ENCODE measurements at regions not wholly inside any gene's neighbourhood (a gene's known extent, or its start where the extent isn't known, plus 50 kb on each side); places are given as distances from the start of the nearest gene placed in this dataset.

GRCh38 chr14:86513564-86513963, 983.6 kb downstream of the FLRT2 start:
- no peak for DNase-seq

GRCh38 chr14:86513056-86513455, 983.1 kb downstream of the FLRT2 start:
- H3K27me3 Mint-ChIP-seq, result no peaks in the 10 kb centered on the region
- POLR2A ChIA-PET, result no interaction called here

More at GRCh38 chr14:86513564-86513963, 983.6 kb downstream of the FLRT2 start:
- Mint-ChIP-seq H3K27ac (no peak overlapping the region), H3K4me1 (no peaks in the 10 kb centered on the region), H3K36me3 (no peaks in the 10 kb centered on the region), H3K9me3 (no peaks in the 10 kb centered on the region), H3K4me3 (no peak overlapping the region), H3K27me3 (no peaks in the 10 kb centered on the region)
- POLR2A ChIA-PET, result no interaction called here
- ATAC-seq (ENCODE audit: low read depth), result no peak

GRCh38 chr14:86510491-86510890, 980.5 kb downstream of the FLRT2 start:
- Mint-ChIP-seq H3K4me3 (no peak overlapping the region), H3K9me3 (no peaks in the 10 kb centered on the region), H3K27me3 (no peaks in the 10 kb centered on the region), H3K36me3 (no peaks in the 10 kb centered on the region), H3K27ac (no peak overlapping the region), H3K4me1 (no peaks in the 10 kb centered on the region)
- no peak for ATAC-seq (ENCODE audit: low read depth)
- POLR2A ChIA-PET, result no interaction called here
- DNase-seq, result no peak

More at GRCh38 chr14:86513056-86513455, 983.1 kb downstream of the FLRT2 start:
- Mint-ChIP-seq H3K4me1 (no peaks in the 10 kb centered on the region), H3K9me3 (no peaks in the 10 kb centered on the region), H3K36me3 (no peaks in the 10 kb centered on the region), H3K4me3 (no peak overlapping the region), H3K27ac (no peak overlapping the region)
- DNase-seq (no peak), ATAC-seq (ENCODE audit: low read depth) (no peak)

GRCh38 chr14:86505808-86506207, 975.9 kb downstream of the FLRT2 start:
- ATAC-seq (ENCODE audit: low read depth), result no peak
- Mint-ChIP-seq H3K36me3 (no peaks in the 10 kb centered on the region), H3K9me3 (no peaks in the 10 kb centered on the region)

GRCh38 chr14:86501611-86502010, 971.7 kb downstream of the FLRT2 start:
- no peaks in the 10 kb centered on the region for H3K36me3 Mint-ChIP-seq
- H3K4me1 Mint-ChIP-seq, result peaks cover 3% of the 10 kb centered on the region
- POLR2A ChIA-PET, result no interaction called here
- H3K27me3 Mint-ChIP-seq, result no peaks in the 10 kb centered on the region
- H3K4me3 Mint-ChIP-seq, result no peak overlapping the region
- no peak overlapping the region for H3K27ac Mint-ChIP-seq
- ATAC-seq (ENCODE audit: low read depth) (no peak), DNase-seq (no peak)
- H3K9me3 Mint-ChIP-seq, result no peaks in the 10 kb centered on the region

More at GRCh38 chr14:86505808-86506207, 975.9 kb downstream of the FLRT2 start:
- no peak overlapping the region for H3K27ac Mint-ChIP-seq
- no peaks in the 10 kb centered on the region for H3K27me3 Mint-ChIP-seq
- peaks cover 3% of the 10 kb centered on the region for H3K4me1 Mint-ChIP-seq
- DNase-seq, result no peak
- H3K4me3 Mint-ChIP-seq, result no peak overlapping the region
- POLR2A ChIA-PET, result no interaction called here

GRCh38 chr14:86491743-86492142, 961.8 kb downstream of the FLRT2 start:
- no peak for ATAC-seq (ENCODE audit: low read depth)
- POLR2A ChIA-PET, result no interaction called here
- H3K4me1 Mint-ChIP-seq, result no peaks in the 10 kb centered on the region
- no peak overlapping the region for H3K4me3 Mint-ChIP-seq
- H3K27ac Mint-ChIP-seq, result no peak overlapping the region
- no peaks in the 10 kb centered on the region for H3K9me3 Mint-ChIP-seq
- H3K36me3 Mint-ChIP-seq, result no peaks in the 10 kb centered on the region
- DNase-seq, result no peak
- H3K27me3 Mint-ChIP-seq, result no peaks in the 10 kb centered on the region

GRCh38 chr14:86481104-86481503, 951.2 kb downstream of the FLRT2 start:
- Mint-ChIP-seq H3K4me1 (no peaks in the 10 kb centered on the region), H3K27ac (no peak overlapping the region), H3K9me3 (no peaks in the 10 kb centered on the region), H3K4me3 (no peak overlapping the region), H3K36me3 (no peaks in the 10 kb centered on the region), H3K27me3 (no peaks in the 10 kb centered on the region)
- DNase-seq (no peak), ATAC-seq (ENCODE audit: low read depth) (no peak)
- POLR2A ChIA-PET, result no interaction called here

GRCh38 chr14:86464341-86464740, 934.4 kb downstream of the FLRT2 start:
- DNase-seq (no peak), ATAC-seq (ENCODE audit: low read depth) (no peak)
- Mint-ChIP-seq H3K27ac (no peak overlapping the region), H3K27me3 (no peaks in the 10 kb centered on the region), H3K36me3 (no peaks in the 10 kb centered on the region), H3K4me1 (no peaks in the 10 kb centered on the region), H3K9me3 (no peaks in the 10 kb centered on the region), H3K4me3 (no peak overlapping the region)
- POLR2A ChIA-PET, result no interaction called here

- Mint-ChIP-seq H3K9me3 (no peaks in the 10 kb centered on the region), H3K27ac (no peak overlapping the region), H3K27me3 (no peaks in the 10 kb centered on the region), H3K4me3 (no peak overlapping the region), H3K4me1 (no peaks in the 10 kb centered on the region), H3K36me3 (no peaks in the 10 kb centered on the region)
- no peak for DNase-seq
- POLR2A ChIA-PET, result no interaction called here
- no peak for ATAC-seq (ENCODE audit: low read depth)
Measured at GRCh38 chr14:86462193-86462753, 932.3 kb downstream of the FLRT2 start.

GRCh38 chr14:86457481-86458135, 927.7 kb downstream of the FLRT2 start:
- H3K4me1 Mint-ChIP-seq, result no peaks in the 10 kb centered on the region
- ATAC-seq (ENCODE audit: low read depth) (no peak), DNase-seq (no peak)
- no peak overlapping the region for H3K27ac Mint-ChIP-seq
- no peak overlapping the region for H3K4me3 Mint-ChIP-seq
- no peaks in the 10 kb centered on the region for H3K27me3 Mint-ChIP-seq
- POLR2A ChIA-PET, result no interaction called here
- no peaks in the 10 kb centered on the region for H3K9me3 Mint-ChIP-seq
- H3K36me3 Mint-ChIP-seq, result no peaks in the 10 kb centered on the region

- POLR2A ChIA-PET, result no interaction called here
- no peaks in the 10 kb centered on the region for H3K27me3 Mint-ChIP-seq
- no peaks in the 10 kb centered on the region for H3K36me3 Mint-ChIP-seq
- no peak overlapping the region for H3K27ac Mint-ChIP-seq
- no peaks in the 10 kb centered on the region for H3K4me1 Mint-ChIP-seq
- no peaks in the 10 kb centered on the region for H3K9me3 Mint-ChIP-seq
- H3K4me3 Mint-ChIP-seq, result no peak overlapping the region
- no peak for ATAC-seq (ENCODE audit: low read depth)
- no peak for DNase-seq
Measured at GRCh38 chr14:86450085-86450484, 920.1 kb downstream of the FLRT2 start.

- no peaks in the 10 kb centered on the region for H3K36me3 Mint-ChIP-seq
- H3K27ac Mint-ChIP-seq, result no peak overlapping the region
- no peaks in the 10 kb centered on the region for H3K9me3 Mint-ChIP-seq
- ATAC-seq (ENCODE audit: low read depth) (no peak), DNase-seq (no peak)
- no peak overlapping the region for H3K4me3 Mint-ChIP-seq
- POLR2A ChIA-PET, result no interaction called here
- H3K4me1 Mint-ChIP-seq, result no peaks in the 10 kb centered on the region
- H3K27me3 Mint-ChIP-seq, result no peaks in the 10 kb centered on the region
Measured at GRCh38 chr14:86442135-86442534, 912.2 kb downstream of the FLRT2 start.

- DNase-seq (no peak), ATAC-seq (ENCODE audit: low read depth) (no peak)
- no peak overlapping the region for H3K4me3 Mint-ChIP-seq
- H3K9me3 Mint-ChIP-seq, result no peaks in the 10 kb centered on the region
- H3K27me3 Mint-ChIP-seq, result no peaks in the 10 kb centered on the region
- H3K4me1 Mint-ChIP-seq, result no peaks in the 10 kb centered on the region
- H3K36me3 Mint-ChIP-seq, result no peaks in the 10 kb centered on the region
- H3K27ac Mint-ChIP-seq, result no peak overlapping the region
- POLR2A ChIA-PET, result no interaction called here
Measured at GRCh38 chr14:86430853-86431252, 900.9 kb downstream of the FLRT2 start.

- H3K9me3 Mint-ChIP-seq, result no peaks in the 10 kb centered on the region
- no peak overlapping the region for H3K4me3 Mint-ChIP-seq
- no peaks in the 10 kb centered on the region for H3K4me1 Mint-ChIP-seq
- H3K36me3 Mint-ChIP-seq, result no peaks in the 10 kb centered on the region
- H3K27me3 Mint-ChIP-seq, result no peaks in the 10 kb centered on the region
- DNase-seq, result no peak
- no peak overlapping the region for H3K27ac Mint-ChIP-seq
- POLR2A ChIA-PET, result no interaction called here
- no peak for ATAC-seq (ENCODE audit: low read depth)
Measured at GRCh38 chr14:86423214-86423613, 893.3 kb downstream of the FLRT2 start.
